ENCODE measurements at regions not wholly inside any gene's neighbourhood (a gene's known extent, or its start where the extent isn't known, plus 50 kb on each side); places are given as distances from the start of the nearest gene placed in this dataset.
"Not testable (repeated sequence)": the region's sequence is repeated elsewhere in the genome, so short reads cannot be mapped to it uniquely, and the experiment has no call there.

- Histone ChIP-seq H3K79me2 (ENCODE audit: control insufficient read depth, low read length) (no peaks in the 10 kb centered on the region), H3K36me3 (ENCODE audit: control insufficient read depth, low read length) (no peaks in the 10 kb centered on the region), H3K4me2 (ENCODE audit: low read length) (no peak overlapping the region), H3K9me3 (ENCODE audit: control insufficient read depth, insufficient read depth, low read length) (peaks cover 34% of the 10 kb centered on the region), H3F3A (ENCODE audit: control insufficient read depth, insufficient read depth) (no peaks in the 10 kb centered on the region), H3K27ac (ENCODE audit: low read depth, low read length) (no peak overlapping the region), H3K4me3 (ENCODE audit: low read length) (no peak overlapping the region), H3K9me2 (replicated peaks; ENCODE audit: control insufficient read depth, low read length) (no peaks in the 10 kb centered on the region), H3K27me3 (ENCODE audit: control insufficient read depth, low read length) (no peaks in the 10 kb centered on the region), H4K20me1 (ENCODE audit: control insufficient read depth, insufficient read depth, low read depth, low read length) (no peaks in the 10 kb centered on the region), H3K4me1 (ENCODE audit: control insufficient read depth, low read length) (no peaks in the 10 kb centered on the region)
- no peak for TF ChIP-seq CTCF (IDR thresholded peaks at IDR 0.05; ENCODE audit: low read depth, low read length, poor library complexity, severe bottlenecking)
Measured at GRCh38 chr22:10741210-10741609, 4786.8 kb upstream of the OR11H1 start.

GRCh38 chr22:10741776-10742630 lies 4786.0 kb upstream of the OR11H1 start:
- not testable (repeated sequence) for H3K79me2 ChIP-seq (ENCODE audit: control insufficient read depth, low read length); H3K4me2 ChIP-seq (ENCODE audit: low read length); H3K27me3 ChIP-seq (ENCODE audit: control insufficient read depth, low read length); H3K4me3 ChIP-seq (ENCODE audit: low read length); H3K4me1 ChIP-seq (ENCODE audit: control insufficient read depth, low read length); H3F3A ChIP-seq (ENCODE audit: control insufficient read depth, insufficient read depth); H3K27ac ChIP-seq (ENCODE audit: low read depth, low read length); H3K9me2 ChIP-seq (replicated peaks; ENCODE audit: control insufficient read depth, low read length); H4K20me1 ChIP-seq (ENCODE audit: control insufficient read depth, insufficient read depth, low read depth, low read length); H3K36me3 ChIP-seq (ENCODE audit: control insufficient read depth, low read length)
- H3K9me3 ChIP-seq (ENCODE audit: control insufficient read depth, insufficient read depth, low read length) = peaks cover 41% of the 10 kb centered on the region

GRCh38 chr22:10746382-10746781 lies 4781.6 kb upstream of the OR11H1 start:
- H3K4me1 ChIP-seq (ENCODE audit: control insufficient read depth, low read length); H3F3A ChIP-seq (ENCODE audit: control insufficient read depth, insufficient read depth); H3K79me2 ChIP-seq (ENCODE audit: control insufficient read depth, low read length); H4K20me1 ChIP-seq (ENCODE audit: control insufficient read depth, insufficient read depth, low read depth, low read length); H3K27ac ChIP-seq (ENCODE audit: low read depth, low read length); H3K36me3 ChIP-seq (ENCODE audit: control insufficient read depth, low read length); H3K4me2 ChIP-seq (ENCODE audit: low read length); H3K9me2 ChIP-seq (replicated peaks; ENCODE audit: control insufficient read depth, low read length); H3K4me3 ChIP-seq (ENCODE audit: low read length); H3K27me3 ChIP-seq (ENCODE audit: control insufficient read depth, low read length): not testable (repeated sequence)
- H3K9me3 ChIP-seq (ENCODE audit: control insufficient read depth, insufficient read depth, low read length) = peaks cover 33% of the 10 kb centered on the region

- H3K27ac ChIP-seq (ENCODE audit: low read depth, low read length); H3K79me2 ChIP-seq (ENCODE audit: control insufficient read depth, low read length): not testable (repeated sequence)
Measured at GRCh38 chr22:10747227-10747626, 4780.8 kb upstream of the OR11H1 start.

GRCh38 chr22:10748751-10749150 lies 4779.2 kb upstream of the OR11H1 start:
- H3K4me2 ChIP-seq (ENCODE audit: low read length); H3K36me3 ChIP-seq (ENCODE audit: control insufficient read depth, low read length); H3F3A ChIP-seq (ENCODE audit: control insufficient read depth, insufficient read depth); H3K9me2 ChIP-seq (replicated peaks; ENCODE audit: control insufficient read depth, low read length); H3K27me3 ChIP-seq (ENCODE audit: control insufficient read depth, low read length); H3K79me2 ChIP-seq (ENCODE audit: control insufficient read depth, low read length); H3K4me1 ChIP-seq (ENCODE audit: control insufficient read depth, low read length); H3K4me3 ChIP-seq (ENCODE audit: low read length); H3K27ac ChIP-seq (ENCODE audit: low read depth, low read length); H4K20me1 ChIP-seq (ENCODE audit: control insufficient read depth, insufficient read depth, low read depth, low read length): not testable (repeated sequence)
- peaks cover 24% of the 10 kb centered on the region; the same call in 1 of the 2 replicates for H3K9me3 ChIP-seq (ENCODE audit: control insufficient read depth, insufficient read depth, low read length)

More at GRCh38 chr22:10747227-10747626, 4780.8 kb upstream of the OR11H1 start:
- H3K27me3 ChIP-seq (ENCODE audit: control insufficient read depth, low read length); H3K36me3 ChIP-seq (ENCODE audit: control insufficient read depth, low read length); H3K9me2 ChIP-seq (replicated peaks; ENCODE audit: control insufficient read depth, low read length); H4K20me1 ChIP-seq (ENCODE audit: control insufficient read depth, insufficient read depth, low read depth, low read length); H3F3A ChIP-seq (ENCODE audit: control insufficient read depth, insufficient read depth); H3K4me1 ChIP-seq (ENCODE audit: control insufficient read depth, low read length); H3K4me2 ChIP-seq (ENCODE audit: low read length); H3K4me3 ChIP-seq (ENCODE audit: low read length): not testable (repeated sequence)
- peaks cover 28% of the 10 kb centered on the region for H3K9me3 ChIP-seq (ENCODE audit: control insufficient read depth, insufficient read depth, low read length)

GRCh38 chr22:10749423-10749822 lies 4778.6 kb upstream of the OR11H1 start:
- H3K79me2 ChIP-seq (ENCODE audit: control insufficient read depth, low read length); H4K20me1 ChIP-seq (ENCODE audit: control insufficient read depth, insufficient read depth, low read depth, low read length); H3K36me3 ChIP-seq (ENCODE audit: control insufficient read depth, low read length); H3K4me2 ChIP-seq (ENCODE audit: low read length); H3K4me3 ChIP-seq (ENCODE audit: low read length); H3F3A ChIP-seq (ENCODE audit: control insufficient read depth, insufficient read depth); H3K9me2 ChIP-seq (replicated peaks; ENCODE audit: control insufficient read depth, low read length); H3K4me1 ChIP-seq (ENCODE audit: control insufficient read depth, low read length); H3K27me3 ChIP-seq (ENCODE audit: control insufficient read depth, low read length); H3K27ac ChIP-seq (ENCODE audit: low read depth, low read length): not testable (repeated sequence)
- peaks cover 27% of the 10 kb centered on the region; the same call in 1 of the 2 replicates for H3K9me3 ChIP-seq (ENCODE audit: control insufficient read depth, insufficient read depth, low read length)

- not testable (repeated sequence) for H3K9me2 ChIP-seq (replicated peaks; ENCODE audit: control insufficient read depth, low read length); H3K4me2 ChIP-seq (ENCODE audit: low read length); H3K27ac ChIP-seq (ENCODE audit: low read depth, low read length); H4K20me1 ChIP-seq (ENCODE audit: control insufficient read depth, insufficient read depth, low read depth, low read length); H3F3A ChIP-seq (ENCODE audit: control insufficient read depth, insufficient read depth); H3K4me3 ChIP-seq (ENCODE audit: low read length); H3K79me2 ChIP-seq (ENCODE audit: control insufficient read depth, low read length); H3K27me3 ChIP-seq (ENCODE audit: control insufficient read depth, low read length); H3K4me1 ChIP-seq (ENCODE audit: control insufficient read depth, low read length); H3K36me3 ChIP-seq (ENCODE audit: control insufficient read depth, low read length)
- H3K9me3 ChIP-seq (ENCODE audit: control insufficient read depth, insufficient read depth, low read length) = peaks cover 20% of the 10 kb centered on the region; the same call in 1 of the 2 replicates
Measured at GRCh38 chr22:10753566-10753965, 4774.4 kb upstream of the OR11H1 start.
